H1 (cell line): ENCODE measurements at regions not wholly inside any gene's neighbourhood (a gene's known extent, or its start where the extent isn't known, plus 50 kb on each side); places are given as distances from the start of the nearest gene placed in this dataset.
A peak's percentile ranks its signal among the peaks of the same experiment; 100 is the strongest.

Source experiments
- ATF3 ChIP-seq: IDR thresholded peaks from 2 replicates; pipeline ENCODE4 v1.6.1; 2011; ENCODE audit warnings: low read depth, mild to moderate bottlenecking, low read length; ENCODE audit not compliant: insufficient read depth
- CREB1 ChIP-seq: IDR thresholded peaks from 2 replicates; pipeline ENCODE4 v1.6.1; 2012; ENCODE audit warnings: inconsistent platforms
- KDM5A ChIP-seq: fragments of 200-600 bp; IDR thresholded peaks from 2 replicates; pipeline ENCODE4 v1.7.1; 2012; ENCODE audit warnings: mild to moderate bottlenecking, low read length, inconsistent platforms, mixed read lengths
- MAFK ChIP-seq: IDR thresholded peaks from 2 replicates; pipeline ENCODE4 v1.6.1; 2012; ENCODE audit warnings: low read depth, mild to moderate bottlenecking, improper control_type of control experiment, low read length
- NANOG ChIP-seq: IDR thresholded peaks from 2 replicates; pipeline ENCODE4 v1.6.1; 2011; ENCODE audit warnings: low read length, low read depth, mild to moderate bottlenecking, inconsistent platforms; ENCODE audit not compliant: insufficient read depth, poor library complexity, severe bottlenecking
- NRF1 ChIP-seq: IDR thresholded peaks from 2 replicates; pipeline ENCODE4 v1.6.1; 2011; ENCODE audit warnings: mild to moderate bottlenecking, low read depth, low read length, improper control_type of control experiment
- TEAD4 ChIP-seq: IDR thresholded peaks from 2 replicates; pipeline ENCODE4 v1.6.1; 2012; ENCODE audit warnings: low read depth, low read length, inconsistent platforms, mixed read lengths

- TF ChIP-seq CREB1 (no peak), NRF1 (no peak), KDM5A (no peak), ATF3 (no peak), TEAD4 (0 out of 2 replicates have a peak, but pooled peaks have one; percentile 32), NANOG (no peak), MAFK (no peak)
- TF ChIP-seq, all 59 proteins: peak for 3
Measured at GRCh38 chr12:91326058-91327027, 143.7 kb upstream of the DCN start (continued).
